H1 (cell line): ENCODE measurements at regions not wholly inside any gene's neighbourhood (a gene's known extent, or its start where the extent isn't known, plus 50 kb on each side); places are given as distances from the start of the nearest gene placed in this dataset.

Experiments used
- CTCF ChIA-PET: fragments of 300-600 bp; sonication (Branson Sonifier 250); formaldehyde crosslinking; loops from one replicate; lab custom pipeline; 2021; ENCODE audit not compliant: partially characterized antibody; lab: Charles Lee
- POLR2A ChIA-PET: fragments of 300-600 bp; sonication (Branson Sonifier 250); formaldehyde crosslinking; loops from one replicate; lab custom pipeline; 2021; ENCODE audit warnings: inconsistent platforms; ENCODE audit not compliant: partially characterized antibody; lab: Charles Lee
- DNase-seq, 2 experiments: peaks; one replicate each; pipeline versions ENCODE4 v3.0.0 to v3.0.0-alpha.2; 2010 to 2022; ENCODE audit warnings: low spot score in 2 of 2, low read depth in 1 of 2, mixed read lengths in 1 of 2
- FAIRE-seq: peaks from 2 replicates; lab custom pipeline; 2011; peaks lifted over from hg19 to GRCh38; lab: Jason Lieb, UNC
- H2AFZ ChIP-seq: 2 replicates; pipeline ENCODE4 v1.8.1; 2012; ENCODE audit warnings: low read length, inconsistent platforms
- H2AK5ac ChIP-seq: 2 replicates; pipeline ENCODE4 v1.6.1; 2013; ENCODE audit warnings: low read depth, low read length
- H2BK120ac ChIP-seq: replicated peaks from 2 replicates; pipeline ENCODE3; 2013; ENCODE audit warnings: low read depth, low read length, inconsistent platforms
- H2BK12ac ChIP-seq: 2 replicates; pipeline ENCODE4 v1.6.1; 2013; ENCODE audit warnings: low read depth, low read length
- H2BK15ac ChIP-seq: 2 replicates; pipeline ENCODE4 v1.6.1; 2013; ENCODE audit warnings: low read length
- H2BK20ac ChIP-seq: 2 replicates; pipeline ENCODE4 v1.6.1; 2013; ENCODE audit warnings: low read length
- H2BK5ac ChIP-seq: 2 replicates; pipeline ENCODE4 v1.6.1; 2013; ENCODE audit warnings: low read depth, low read length
- H3K14ac ChIP-seq: 2 replicates; pipeline ENCODE4 v1.6.1; 2013; ENCODE audit warnings: inconsistent platforms; ENCODE audit not compliant: insufficient read length
- H3K18ac ChIP-seq: 2 replicates; pipeline ENCODE4 v1.6.1; 2013; ENCODE audit warnings: low read length; ENCODE audit errors: extremely low read depth
- H3K23ac ChIP-seq: 2 replicates; pipeline ENCODE4 v1.6.1; 2013; ENCODE audit warnings: inconsistent platforms; ENCODE audit not compliant: insufficient read length
- H3K23me2 ChIP-seq: 2 replicates; pipeline ENCODE4 v1.6.1; 2013; ENCODE audit warnings: low read depth, low read length
- H3K27ac ChIP-seq: 2 replicates; pipeline ENCODE4 v1.6.1; 2011; ENCODE audit warnings: low read depth, low read length, inconsistent platforms
- H3K27me3 ChIP-seq, 4 experiments: replicated peaks in 1 of 4; 1 replicate in 1 of 4; 2 replicates in 3 of 4; pipeline versions ENCODE4 v1.6.1 to v1.8.1; 2011 to 2013; ENCODE audit warnings: low read length in 3 of 4, mild to moderate bottlenecking in 3 of 4, inconsistent platforms in 2 of 4, mixed read lengths in 2 of 4, moderate library complexity in 1 of 4; ENCODE audit not compliant: control insufficient read depth in 3 of 4, insufficient read depth in 3 of 4; ENCODE audit errors: extremely low read depth in 1 of 4
- H3K36me3 ChIP-seq, 4 experiments: 2 replicates each; pipeline versions ENCODE4 v1.6.1 to v1.8.1; 2011 to 2013; ENCODE audit warnings: mild to moderate bottlenecking in 4 of 4, low read length in 3 of 4, moderate library complexity in 2 of 4, control low read depth in 1 of 4, inconsistent platforms in 1 of 4; ENCODE audit not compliant: insufficient read depth in 4 of 4, control insufficient read depth in 2 of 4
- H3K4ac ChIP-seq: replicated peaks from 2 replicates; pipeline ENCODE3; 2013; ENCODE audit warnings: low read length, low read depth, mixed read lengths, inconsistent platforms; ENCODE audit not compliant: insufficient read length
- H3K4me1 ChIP-seq, 4 experiments: replicated peaks in 1 of 4; 1 replicate in 1 of 4; 2 replicates in 3 of 4; pipeline versions ENCODE4 v1.6.1 to v1.8.1; 2011 to 2013; ENCODE audit warnings: low read length in 3 of 4, inconsistent platforms in 2 of 4, mixed read lengths in 1 of 4; ENCODE audit not compliant: insufficient read depth in 4 of 4, control insufficient read depth in 3 of 4
- H3K4me2 ChIP-seq, 2 experiments: 2 replicates each; pipeline versions ENCODE4 v1.6.1 to v1.8.1; 2011 to 2013; ENCODE audit warnings: low read depth in 2 of 2, low read length in 2 of 2, control low read depth in 1 of 2, inconsistent platforms in 1 of 2, mild to moderate bottlenecking in 1 of 2; ENCODE audit not compliant: insufficient read depth in 1 of 2
- H3K4me3 ChIP-seq, 4 experiments: fragments of 200-600, 300-600 bp in 1 of 4; sonication (generic), shearing (Covaris generic), sonication (Bioruptor Twin) in 1 of 4; 2 replicates each; pipeline versions ENCODE4 v1.5.1 to v1.8.1; 2011 to 2016; ENCODE audit warnings: low read length in 4 of 4, low read depth in 3 of 4, control low read depth in 2 of 4, inconsistent platforms in 2 of 4, mild to moderate bottlenecking in 2 of 4, mixed read lengths in 1 of 4, moderate library complexity in 1 of 4; ENCODE audit not compliant: insufficient read depth in 2 of 4; ENCODE audit errors: extremely low read depth in 1 of 4
- H3K56ac ChIP-seq: replicated peaks from 2 replicates; pipeline ENCODE3; 2013; ENCODE audit warnings: low read depth, mild to moderate bottlenecking, mixed read lengths, low read length, inconsistent platforms; ENCODE audit not compliant: insufficient read length
- H3K79me1 ChIP-seq: 2 replicates; pipeline ENCODE4 v1.6.1; 2013; ENCODE audit warnings: low read depth, low read length, control low read depth
- H3K79me2 ChIP-seq, 2 experiments: 2 replicates each; pipeline versions ENCODE4 v1.6.1 to v1.8.1; 2012 to 2013; ENCODE audit warnings: low read length in 2 of 2, mild to moderate bottlenecking in 2 of 2, inconsistent platforms in 1 of 2; ENCODE audit not compliant: insufficient read depth in 2 of 2, control insufficient read depth in 1 of 2
- H3K9ac ChIP-seq, 4 experiments: replicated peaks in 1 of 4; 1 replicate in 1 of 4; 2 replicates in 3 of 4; pipeline versions ENCODE4 v1.6.1 to v1.8.1; 2011 to 2013; ENCODE audit warnings: low read depth in 3 of 4, low read length in 3 of 4, control low read depth in 2 of 4, mild to moderate bottlenecking in 2 of 4, moderate library complexity in 2 of 4, inconsistent platforms in 1 of 4; ENCODE audit errors: extremely low read depth in 1 of 4
- H3K9me3 ChIP-seq, 2 experiments: 2 replicates each; pipeline versions ENCODE4 v1.6.1 to v1.8.1; 2012 to 2013; ENCODE audit warnings: mild to moderate bottlenecking in 2 of 2, moderate library complexity in 2 of 2, control low read depth in 1 of 2, inconsistent platforms in 1 of 2, low read depth in 1 of 2, low read length in 1 of 2, mixed read lengths in 1 of 2; ENCODE audit not compliant: insufficient read depth in 2 of 2
- H4K20me1 ChIP-seq, 2 experiments: replicated peaks in 1 of 2; 2 replicates each; pipeline versions ENCODE3 to v1.8.1; 2011 to 2013; ENCODE audit warnings: inconsistent platforms in 2 of 2, low read length in 2 of 2, mild to moderate bottlenecking in 1 of 2; ENCODE audit not compliant: insufficient read depth in 2 of 2, control insufficient read depth in 1 of 2
- H4K5ac ChIP-seq: 2 replicates; pipeline ENCODE4 v1.6.1; 2013; ENCODE audit warnings: low read length, low read depth, mixed read lengths, inconsistent platforms; ENCODE audit not compliant: insufficient read length
- H4K8ac ChIP-seq: 2 replicates; pipeline ENCODE4 v1.8.0; 2013; ENCODE audit warnings: mild to moderate bottlenecking, moderate library complexity, low read length, inconsistent platforms; ENCODE audit not compliant: insufficient read depth; ENCODE audit errors: extremely low read depth
- H4K91ac ChIP-seq: replicated peaks from 2 replicates; pipeline ENCODE3; 2013; ENCODE audit warnings: low read length, mixed read lengths, inconsistent platforms; ENCODE audit not compliant: insufficient read length
- ASH2L ChIP-seq: fragments of 200-600, 300-600 bp; sonication (generic); IDR thresholded peaks from one replicate; pipeline ENCODE4 v1.7.1; 2017; ENCODE audit warnings: low read length
- CBX8 ChIP-seq: fragments of 300-800, 300-1000 bp; sonication (generic); IDR thresholded peaks from 2 replicates; pipeline ENCODE4 v1.7.1; 2016; ENCODE audit warnings: low read depth, low read length, borderline replicate concordance
- CTCF ChIP-seq, 3 experiments: IDR thresholded peaks; 1 replicate in 2 of 3; 2 replicates in 1 of 3; pipeline versions ENCODE4 v1.5.1 to v1.6.1; 2011; ENCODE audit warnings: low read length in 3 of 3, mild to moderate bottlenecking in 3 of 3, inconsistent platforms in 2 of 3, low read depth in 1 of 3, moderate library complexity in 1 of 3; ENCODE audit not compliant: insufficient read depth in 1 of 3; ENCODE audit errors: control extremely low read depth in 1 of 3
- FOSL1 ChIP-seq: IDR thresholded peaks from 2 replicates; pipeline ENCODE4 v1.6.1; 2011; ENCODE audit warnings: mild to moderate bottlenecking, low read depth, low read length, moderate library complexity; ENCODE audit not compliant: insufficient read depth
- KDM1A ChIP-seq: fragments of 200-600, 300-600 bp; sonication (generic); IDR thresholded peaks from 2 replicates; pipeline ENCODE4 v1.7.1; 2016; ENCODE audit warnings: mild to moderate bottlenecking, low read length, borderline replicate concordance
- PHF8 ChIP-seq: fragments of 200-600 bp; sonication (generic); conservative IDR thresholded peaks from 2 replicates; pipeline ENCODE4 v1.7.1; 2012; ENCODE audit warnings: low read depth, mild to moderate bottlenecking, inconsistent platforms, low read length, moderate library complexity
- RBBP5 ChIP-seq: IDR thresholded peaks from 2 replicates; pipeline ENCODE4 v1.7.1; 2012; ENCODE audit warnings: low read depth, mild to moderate bottlenecking, inconsistent platforms, low read length, moderate library complexity, borderline replicate concordance
- RXRA ChIP-seq: IDR thresholded peaks from 2 replicates; pipeline ENCODE4 v1.6.1; 2011; ENCODE audit warnings: low read depth, mild to moderate bottlenecking, low read length, moderate library complexity; ENCODE audit not compliant: insufficient read depth
- SP2 ChIP-seq: IDR thresholded peaks from 2 replicates; pipeline ENCODE4 v1.6.1; 2012; ENCODE audit warnings: mild to moderate bottlenecking, low read length, inconsistent platforms
- SRF ChIP-seq: IDR thresholded peaks from 2 replicates; pipeline ENCODE4 v1.6.1; 2011; ENCODE audit warnings: mild to moderate bottlenecking, low read depth, low read length, moderate library complexity
- TAF1 ChIP-seq: IDR thresholded peaks from 2 replicates; pipeline ENCODE4 v1.6.1; 2011; ENCODE audit warnings: mild to moderate bottlenecking, low read depth, low read length
- TBP ChIP-seq: IDR thresholded peaks from 2 replicates; pipeline ENCODE4 v1.6.1; 2011; ENCODE audit warnings: low read depth, low read length, improper control_type of control experiment
- TEAD4 ChIP-seq: IDR thresholded peaks from 2 replicates; pipeline ENCODE4 v1.6.1; 2012; ENCODE audit warnings: low read depth, low read length, inconsistent platforms, mixed read lengths
- WGBS, 2 experiments: shearing (Covaris generic) in 1 of 2; methylation state at CpG; one replicate each; pipeline versions ENCODE4 v1.1.6 to v1.1.7; 2013 to 2015; ENCODE audit warnings: low lambda C conversion rate in 2 of 2, mixed read lengths in 2 of 2, inconsistent platforms in 1 of 2, low coverage in 1 of 2, missing lambda C conversion rate in 1 of 2; ENCODE audit not compliant: insufficient replicate concordance in 2 of 2, insufficient coverage in 1 of 2, insufficient read length in 1 of 2; ENCODE audit errors: extremely low coverage in 1 of 2, missing lambda C conversion rate in 1 of 2; 5-methylcytosine and 5-hydroxymethylcytosine counted together

- H2BK5ac ChIP-seq, result no peak overlapping the region
- ChIA-PET POLR2A (no interaction called here), CTCF (interaction anchor here (0.8 kb wide), 1 partner anchor 275 kb away, joined by 3 read pairs; no protein-coding TSS in a partner anchor)
- WGBS, 2 experiments, result 63% methylated on average over 5 of the region's 5 CpGs; no CpG with 5 or more reads in 1 of the 2 experiments
- peaks cover 0 to 8% (median 2%) of the 10 kb centered on the region in 4 experiments; a peak in 1 of 7 replicates for H3K4me1 ChIP-seq
- no peaks in the 10 kb centered on the region; the same call in 1 of the 2 replicates for H3K23me2 ChIP-seq
- H3K56ac ChIP-seq, result no peak overlapping the region
- H2BK20ac ChIP-seq, result no peak overlapping the region
- no peaks in the 10 kb centered on the region for H4K20me1 ChIP-seq
- no peaks in the 10 kb centered on the region for H3K9me3 ChIP-seq
- DNase-seq (peak in 1 of 2 experiments; percentile 48), FAIRE-seq (no peak)
- H3K79me2 ChIP-seq, result no peaks in the 10 kb centered on the region
- H3K9ac ChIP-seq, result no peak overlapping the region; a peak in 1 of 7 replicates
- no peak overlapping the region for H4K91ac ChIP-seq
- no peak overlapping the region; a peak in 1 of 4 replicates for H3K4me2 ChIP-seq
- no peak overlapping the region for H2BK15ac ChIP-seq
- H3K79me1 ChIP-seq, result no peaks in the 10 kb centered on the region
- H2BK120ac ChIP-seq, result no peak overlapping the region
- H2AK5ac ChIP-seq, result no peak overlapping the region
- H3K36me3 ChIP-seq, result no peaks in the 10 kb centered on the region
- no peak overlapping the region for H4K5ac ChIP-seq
- no peak overlapping the region for H3K27ac ChIP-seq
- no peak overlapping the region for H2BK12ac ChIP-seq
- no peak overlapping the region for H3K4me3 ChIP-seq
- no peak overlapping the region for H4K8ac ChIP-seq
- peak overlapping the region; percentile 77; the same call in 1 of the 2 replicates for H2AFZ ChIP-seq
- no peak overlapping the region for H3K23ac ChIP-seq
- no peak overlapping the region for H3K14ac ChIP-seq
- no peaks in the 10 kb centered on the region for H3K27me3 ChIP-seq
- no peak overlapping the region for H3K18ac ChIP-seq
- no peak overlapping the region for H3K4ac ChIP-seq
- TF ChIP-seq TBP (no peak), CTCF (IDR thresholded peaks at IDR 0.05; ENCODE audit: control extremely low read depth in 1 of 3, insufficient read depth in 1 of 3, low read depth in 1 of 3, low read length in 3 of 3) (no peak), FOSL1 (no peak), CBX8 (no peak), SP2 (no peak), PHF8 (no peak), TEAD4 (no peak), KDM1A (no peak), RXRA (no peak), TAF1 (no peak), ASH2L (no peak), SRF (no peak), RBBP5 (no peak)
Measured at GRCh38 chr17:12296209-12296625, 275.5 kb downstream of the MAP2K4 start.
